HEK293 (cell line): ENCODE measurements at regions not wholly inside any gene's neighbourhood (a gene's known extent, or its start where the extent isn't known, plus 50 kb on each side); places are given as distances from the start of the nearest gene placed in this dataset.

Experiments
- CTCF ChIA-PET: fragments of 350-600 bp; formaldehyde crosslinking; extraction: SDS; loops from one replicate; lab custom pipeline; 2021; ENCODE audit warnings: antibody characterized with exemption; lab: Yijun Ruan, JAX
- POLR2A ChIA-PET: fragments of 300-600 bp; formaldehyde crosslinking; extraction: SDS; loops from one replicate; lab custom pipeline; 2020; ENCODE audit warnings: antibody characterized with exemption, inconsistent platforms; lab: Yijun Ruan, JAX
- H3K27ac ChIP-seq: fragments of 200-500 bp; sonication (Bioruptor generic); 2 replicates; pipeline ENCODE4 v1.5.1; 2014; ENCODE audit warnings: low read depth, low read length, control low read depth, inconsistent platforms; ENCODE audit errors: extremely low read depth
- H3K36me3 ChIP-seq, 2 experiments: fragments of 200-500 bp in 1 of 2; sonication (Bioruptor generic) in 1 of 2; 1 replicate in 1 of 2; 2 replicates in 1 of 2; pipeline ENCODE4 v1.5.1; 2014 to 2017; ENCODE audit warnings: inconsistent platforms in 2 of 2, low read length in 2 of 2; ENCODE audit not compliant: control insufficient read depth in 2 of 2, insufficient read depth in 1 of 2
- H3K4me1 ChIP-seq: fragments of 200-500 bp; sonication (Bioruptor generic); 2 replicates; pipeline ENCODE4 v1.5.1; 2014; ENCODE audit warnings: mild to moderate bottlenecking, low read length, inconsistent platforms; ENCODE audit not compliant: control insufficient read depth, insufficient read depth
- H3K4me3 ChIP-seq: 2 replicates; pipeline ENCODE4 v1.5.1; 2011; ENCODE audit warnings: low read depth, mild to moderate bottlenecking, control low read depth, low read length, moderate library complexity
- H3K9me3 ChIP-seq: fragments of 200-500 bp; sonication (Bioruptor generic); 2 replicates; pipeline ENCODE4 v1.5.1; 2014; ENCODE audit warnings: low read depth, low read length, inconsistent platforms; ENCODE audit not compliant: control insufficient read depth, insufficient read depth
- BCL11B ChIP-seq: fragments of 450-650 bp; formaldehyde crosslinking; IDR thresholded peaks from 2 replicates; pipeline ENCODE4 v1.5.1; 2016; ENCODE audit warnings: low read depth, missing biosample characterization, missing genetic modification characterization
- HOXA7 ChIP-seq: sonication (generic); formaldehyde crosslinking; IDR thresholded peaks from 2 replicates; pipeline ENCODE4 v1.8.1; 2022; ENCODE audit warnings: missing genetic modification reagents, borderline replicate concordance
- RBAK ChIP-seq: fragments of 450-650 bp; formaldehyde crosslinking; IDR thresholded peaks from 2 replicates; pipeline ENCODE4 v1.5.1; 2016; ENCODE audit warnings: missing biosample characterization, missing genetic modification characterization
- ZFHX2 ChIP-seq: fragments of 450-650 bp; formaldehyde crosslinking; conservative IDR thresholded peaks from 2 replicates; pipeline ENCODE4 v1.5.1; 2016; ENCODE audit warnings: missing biosample characterization, missing genetic modification characterization
- ZFP37 ChIP-seq: fragments of 450-650 bp; formaldehyde crosslinking; IDR thresholded peaks from 2 replicates; pipeline ENCODE4 v1.5.1; 2016; ENCODE audit warnings: missing biosample characterization, missing genetic modification characterization
- ZNF114 ChIP-seq: fragments of 450-650 bp; formaldehyde crosslinking; IDR thresholded peaks from 2 replicates; pipeline ENCODE4 v1.5.0; 2017; ENCODE audit warnings: missing biosample characterization, missing genetic modification characterization
- ZNF24 ChIP-seq: fragments of 450-650 bp; formaldehyde crosslinking; IDR thresholded peaks from 2 replicates; pipeline ENCODE4 v1.5.1; 2016; ENCODE audit warnings: missing biosample characterization, missing genetic modification characterization
- ZNF302 ChIP-seq: fragments of 450-650 bp; formaldehyde crosslinking; IDR thresholded peaks from 2 replicates; pipeline ENCODE4 v1.5.1; 2016; ENCODE audit warnings: missing biosample characterization, missing genetic modification characterization, low read depth
- ZNF324 ChIP-seq: fragments of 450-650 bp; formaldehyde crosslinking; IDR thresholded peaks from 2 replicates; pipeline ENCODE4 v1.5.1; 2016; ENCODE audit warnings: missing biosample characterization, missing genetic modification characterization
- ZNF335 ChIP-seq: fragments of 450-650 bp; formaldehyde crosslinking; conservative IDR thresholded peaks from 2 replicates; pipeline ENCODE4 v1.5.1; 2016; ENCODE audit warnings: missing biosample characterization, missing genetic modification characterization
- ZNF404 ChIP-seq: fragments of 450-650 bp; formaldehyde crosslinking; IDR thresholded peaks from 2 replicates; pipeline ENCODE4 v1.5.1; 2017; ENCODE audit warnings: missing biosample characterization, missing genetic modification characterization
- ZNF426 ChIP-seq: fragments of 450-650 bp; formaldehyde crosslinking; IDR thresholded peaks from 2 replicates; pipeline ENCODE4 v1.5.1; 2017; ENCODE audit warnings: missing biosample characterization, missing genetic modification characterization, mild to moderate bottlenecking, inconsistent platforms, moderate library complexity
- ZNF596 ChIP-seq: fragments of 450-650 bp; IDR thresholded peaks from 2 replicates; pipeline ENCODE4 v1.5.0; 2018; ENCODE audit warnings: missing biosample characterization, mild to moderate bottlenecking, missing genetic modification characterization, moderate library complexity
- ZNF610 ChIP-seq: fragments of 450-650 bp; formaldehyde crosslinking; IDR thresholded peaks from 2 replicates; pipeline ENCODE4 v1.5.1; 2016; ENCODE audit warnings: missing biosample characterization, missing genetic modification characterization, borderline replicate concordance
- ZNF624 ChIP-seq: fragments of 450-650 bp; formaldehyde crosslinking; IDR thresholded peaks from 2 replicates; pipeline ENCODE4 v1.5.1; 2017; ENCODE audit warnings: missing biosample characterization, missing genetic modification characterization
- ZNF664 ChIP-seq: fragments of 450-650 bp; formaldehyde crosslinking; IDR thresholded peaks from 2 replicates; pipeline ENCODE4 v1.5.1; 2016; ENCODE audit warnings: missing biosample characterization, missing genetic modification characterization
- ZNF701 ChIP-seq: fragments of 450-650 bp; formaldehyde crosslinking; IDR thresholded peaks from 2 replicates; pipeline ENCODE4 v1.5.1; 2016; ENCODE audit warnings: missing biosample characterization, missing genetic modification characterization
- ZNF76 ChIP-seq: fragments of 450-650 bp; formaldehyde crosslinking; IDR thresholded peaks from 2 replicates; pipeline ENCODE4; 2016; ENCODE audit warnings: low read depth, missing biosample characterization, missing genetic modification characterization, borderline replicate concordance
- ZNF785 ChIP-seq: fragments of 450-650 bp; formaldehyde crosslinking; IDR thresholded peaks from 2 replicates; pipeline ENCODE4 v1.5.1; 2016; ENCODE audit warnings: missing biosample characterization, missing genetic modification characterization
- ZNF792 ChIP-seq: fragments of 450-650 bp; formaldehyde crosslinking; IDR thresholded peaks from 2 replicates; pipeline ENCODE4 v1.5.1; 2016; ENCODE audit warnings: missing biosample characterization, missing genetic modification characterization
- ZNF830 ChIP-seq: fragments of 450-650 bp; IDR thresholded peaks from 2 replicates; pipeline ENCODE4 v1.5.0; 2018; ENCODE audit warnings: missing biosample characterization, missing genetic modification characterization, low read depth, mild to moderate bottlenecking, moderate library complexity
- ZSCAN16 ChIP-seq: fragments of 450-650 bp; formaldehyde crosslinking; IDR thresholded peaks from 2 replicates; pipeline ENCODE4 v1.5.1; 2016; ENCODE audit warnings: missing biosample characterization, missing genetic modification characterization
- TF ChIP-seq, protein P1 (sequence below): fragments of 450-650 bp; formaldehyde crosslinking; IDR thresholded peaks from 2 replicates; pipeline ENCODE4 v1.5.1; 2016; ENCODE audit warnings: missing biosample characterization, missing genetic modification characterization
- TF ChIP-seq, protein P2 (sequence below): fragments of 450-650 bp; formaldehyde crosslinking; IDR thresholded peaks from 2 replicates; pipeline ENCODE4 v1.5.1; 2017; ENCODE audit warnings: missing biosample characterization, missing genetic modification characterization
- TF ChIP-seq, protein P3 (sequence below): fragments of 450-650 bp; formaldehyde crosslinking; IDR thresholded peaks from 2 replicates; pipeline ENCODE4 v1.5.0; 2017; ENCODE audit warnings: missing biosample characterization, missing genetic modification characterization, borderline replicate concordance
- TF ChIP-seq, protein P4 (sequence below): fragments of 450-650 bp; formaldehyde crosslinking; IDR thresholded peaks from 2 replicates; pipeline ENCODE4 v1.5.1; 2016; ENCODE audit warnings: missing biosample characterization, missing genetic modification characterization

DNA sequence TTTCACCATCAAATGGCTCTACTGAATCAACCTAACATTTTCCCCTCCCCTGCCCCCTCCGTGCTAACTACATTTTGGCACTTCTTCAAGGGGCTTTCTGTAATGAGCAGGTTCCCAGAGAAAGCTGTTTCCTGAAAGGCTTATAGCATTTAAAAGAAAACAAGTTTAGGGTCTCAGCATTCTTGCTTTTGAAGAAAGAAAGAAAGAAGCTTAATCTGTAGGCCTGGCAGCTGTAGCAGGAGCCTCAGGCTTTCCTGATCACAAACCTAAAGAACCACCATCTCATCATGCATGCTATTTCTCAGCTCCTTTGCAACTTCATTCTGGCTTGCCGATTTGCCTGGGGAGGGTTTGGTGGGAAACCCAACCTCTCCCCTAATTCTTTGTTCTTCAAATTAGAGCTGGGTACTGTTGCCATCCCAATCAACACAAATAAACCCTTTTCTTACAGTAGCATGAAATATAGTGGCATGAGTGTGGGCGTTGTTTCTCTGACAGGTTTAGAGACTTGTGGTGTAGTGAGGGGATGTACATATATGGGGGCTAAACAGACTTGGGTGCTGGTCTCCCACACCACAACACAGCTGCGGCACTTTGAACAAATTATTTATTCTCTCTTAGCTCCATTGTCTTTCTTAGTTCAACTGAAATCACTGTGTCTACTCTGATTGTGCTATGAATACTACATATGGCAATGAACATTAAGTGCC, 160.5 kb upstream of the TNC start:
- Histone ChIP-seq H3K4me1 (no peaks in the 10 kb centered on the region), H3K9me3 (no peaks in the 10 kb centered on the region), H3K4me3 (no peak overlapping the region), H3K36me3 (no peaks in the 10 kb centered on the region), H3K27ac (no peak overlapping the region)
- POLR2A ChIA-PET = no interaction called here
- TF ChIP-seq ZNF114 = no peak
- no peak for TF ChIP-seq ZNF792 (tag by site-specific recombination)
- no peak for TF ChIP-seq ZFHX2 (tag by site-specific recombination)
- TF ChIP-seq ZNF302 (tag by site-specific recombination) = no peak
- no peak for TF ChIP-seq ZNF785 (tag by site-specific recombination)
- TF ChIP-seq ZNF664 = no peak
- no peak for TF ChIP-seq ZNF24 (tag by site-specific recombination)
- no peak for TF ChIP-seq ZSCAN16 (tag by site-specific recombination)
- TF ChIP-seq, protein P1, sequence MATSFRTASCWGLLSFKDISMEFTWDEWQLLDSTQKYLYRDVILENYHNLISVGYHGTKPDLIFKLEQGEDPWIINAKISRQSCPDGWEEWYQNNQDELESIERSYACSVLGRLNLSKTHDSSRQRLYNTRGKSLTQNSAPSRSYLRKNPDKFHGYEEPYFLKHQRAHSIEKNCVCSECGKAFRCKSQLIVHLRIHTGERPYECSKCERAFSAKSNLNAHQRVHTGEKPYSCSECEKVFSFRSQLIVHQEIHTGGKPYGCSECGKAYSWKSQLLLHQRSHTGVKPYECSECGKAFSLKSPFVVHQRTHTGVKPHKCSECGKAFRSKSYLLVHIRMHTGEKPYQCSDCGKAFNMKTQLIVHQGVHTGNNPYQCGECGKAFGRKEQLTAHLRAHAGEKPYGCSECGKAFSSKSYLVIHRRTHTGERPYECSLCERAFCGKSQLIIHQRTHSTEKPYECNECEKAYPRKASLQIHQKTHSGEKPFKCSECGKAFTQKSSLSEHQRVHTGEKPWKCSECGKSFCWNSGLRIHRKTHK (tag by site-specific recombination) = no peak
- TF ChIP-seq ZNF426 = no peak
- no peak for TF ChIP-seq ZFP37 (tag by site-specific recombination)
- TF ChIP-seq, protein P2, sequence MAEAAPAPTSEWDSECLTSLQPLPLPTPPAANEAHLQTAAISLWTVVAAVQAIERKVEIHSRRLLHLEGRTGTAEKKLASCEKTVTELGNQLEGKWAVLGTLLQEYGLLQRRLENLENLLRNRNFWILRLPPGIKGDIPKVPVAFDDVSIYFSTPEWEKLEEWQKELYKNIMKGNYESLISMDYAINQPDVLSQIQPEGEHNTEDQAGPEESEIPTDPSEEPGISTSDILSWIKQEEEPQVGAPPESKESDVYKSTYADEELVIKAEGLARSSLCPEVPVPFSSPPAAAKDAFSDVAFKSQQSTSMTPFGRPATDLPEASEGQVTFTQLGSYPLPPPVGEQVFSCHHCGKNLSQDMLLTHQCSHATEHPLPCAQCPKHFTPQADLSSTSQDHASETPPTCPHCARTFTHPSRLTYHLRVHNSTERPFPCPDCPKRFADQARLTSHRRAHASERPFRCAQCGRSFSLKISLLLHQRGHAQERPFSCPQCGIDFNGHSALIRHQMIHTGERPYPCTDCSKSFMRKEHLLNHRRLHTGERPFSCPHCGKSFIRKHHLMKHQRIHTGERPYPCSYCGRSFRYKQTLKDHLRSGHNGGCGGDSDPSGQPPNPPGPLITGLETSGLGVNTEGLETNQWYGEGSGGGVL (tag by site-specific recombination) = no peak
- CTCF ChIA-PET = no interaction called here

DNA sequence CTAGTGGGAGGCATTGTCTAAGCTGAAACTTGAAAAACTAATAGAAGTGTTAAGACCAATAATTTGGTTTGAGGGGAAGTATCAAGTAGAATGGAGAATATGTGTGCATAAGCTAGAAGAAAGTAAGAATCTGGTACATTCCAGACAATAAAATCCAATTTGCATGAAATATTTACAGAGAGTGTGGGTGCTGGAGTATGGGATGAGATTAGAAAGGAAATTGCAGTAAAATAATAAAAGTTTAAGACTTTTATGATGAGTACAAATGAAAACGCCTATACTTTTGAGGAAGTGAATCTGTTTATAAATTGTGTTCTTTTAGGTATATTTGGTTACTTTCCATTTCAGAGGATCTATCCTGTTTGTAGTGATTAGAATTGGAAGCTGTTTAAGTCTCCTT, 165.4 kb upstream of the TNC start:
- POLR2A ChIA-PET = interaction anchor here (1.0 kb wide), 1 partner anchor 18 kb away, joined by 5 read pairs; no protein-coding TSS in a partner anchor
- no peak overlapping the region for H3K27ac ChIP-seq
- no peak for TF ChIP-seq ZNF404 (tag by site-specific recombination)
- no peak for TF ChIP-seq ZNF76 (tag by site-specific recombination)
- no peak for TF ChIP-seq ZNF830 (tag by site-specific recombination)
- TF ChIP-seq BCL11B = no peak
- no peak for TF ChIP-seq HOXA7
- no peak for TF ChIP-seq ZNF624
- TF ChIP-seq ZNF335 = no peak
- TF ChIP-seq, all 188 proteins: peak for 0
- no peaks in the 10 kb centered on the region for H3K36me3 ChIP-seq
- H3K4me3 ChIP-seq = no peak overlapping the region
- CTCF ChIA-PET = interaction anchor here (1.0 kb wide), 1 partner anchor 310 kb away, joined by 3 read pairs; no protein-coding TSS in a partner anchor
- no peaks in the 10 kb centered on the region for H3K9me3 ChIP-seq
- no peaks in the 10 kb centered on the region for H3K4me1 ChIP-seq

DNA sequence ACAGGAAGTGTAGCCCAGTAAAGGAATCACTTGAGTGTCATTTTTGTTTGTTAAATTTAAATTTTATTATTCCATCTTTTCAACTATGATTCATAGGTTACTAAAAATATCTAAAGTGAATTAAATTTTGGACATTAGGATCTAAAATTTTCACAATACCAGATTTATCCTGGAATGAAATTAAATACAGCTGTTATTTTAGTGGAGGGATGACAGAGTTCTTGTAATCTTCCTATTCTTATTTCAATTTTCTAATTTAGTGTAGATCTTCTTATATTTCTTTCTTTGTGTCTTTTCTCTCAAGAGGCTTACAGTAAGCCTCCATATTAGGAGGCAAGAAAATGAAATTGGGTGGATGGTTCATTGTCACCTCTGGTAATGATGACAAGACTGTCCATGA, 167.9 kb upstream of the TNC start:
- H3K4me1 ChIP-seq = no peaks in the 10 kb centered on the region
- no peaks in the 10 kb centered on the region for H3K36me3 ChIP-seq
- TF ChIP-seq ZNF596 (tag by site-specific recombination) = no peak
- TF ChIP-seq ZNF701 = no peak
- TF ChIP-seq, protein P3, sequence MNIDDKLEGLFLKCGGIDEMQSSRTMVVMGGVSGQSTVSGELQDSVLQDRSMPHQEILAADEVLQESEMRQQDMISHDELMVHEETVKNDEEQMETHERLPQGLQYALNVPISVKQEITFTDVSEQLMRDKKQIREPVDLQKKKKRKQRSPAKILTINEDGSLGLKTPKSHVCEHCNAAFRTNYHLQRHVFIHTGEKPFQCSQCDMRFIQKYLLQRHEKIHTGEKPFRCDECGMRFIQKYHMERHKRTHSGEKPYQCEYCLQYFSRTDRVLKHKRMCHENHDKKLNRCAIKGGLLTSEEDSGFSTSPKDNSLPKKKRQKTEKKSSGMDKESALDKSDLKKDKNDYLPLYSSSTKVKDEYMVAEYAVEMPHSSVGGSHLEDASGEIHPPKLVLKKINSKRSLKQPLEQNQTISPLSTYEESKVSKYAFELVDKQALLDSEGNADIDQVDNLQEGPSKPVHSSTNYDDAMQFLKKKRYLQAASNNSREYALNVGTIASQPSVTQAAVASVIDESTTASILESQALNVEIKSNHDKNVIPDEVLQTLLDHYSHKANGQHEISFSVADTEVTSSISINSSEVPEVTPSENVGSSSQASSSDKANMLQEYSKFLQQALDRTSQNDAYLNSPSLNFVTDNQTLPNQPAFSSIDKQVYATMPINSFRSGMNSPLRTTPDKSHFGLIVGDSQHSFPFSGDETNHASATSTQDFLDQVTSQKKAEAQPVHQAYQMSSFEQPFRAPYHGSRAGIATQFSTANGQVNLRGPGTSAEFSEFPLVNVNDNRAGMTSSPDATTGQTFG (tag by site-specific recombination) = no peak
- TF ChIP-seq ZNF610 (tag by site-specific recombination) = no peak
- TF ChIP-seq, protein P4, sequence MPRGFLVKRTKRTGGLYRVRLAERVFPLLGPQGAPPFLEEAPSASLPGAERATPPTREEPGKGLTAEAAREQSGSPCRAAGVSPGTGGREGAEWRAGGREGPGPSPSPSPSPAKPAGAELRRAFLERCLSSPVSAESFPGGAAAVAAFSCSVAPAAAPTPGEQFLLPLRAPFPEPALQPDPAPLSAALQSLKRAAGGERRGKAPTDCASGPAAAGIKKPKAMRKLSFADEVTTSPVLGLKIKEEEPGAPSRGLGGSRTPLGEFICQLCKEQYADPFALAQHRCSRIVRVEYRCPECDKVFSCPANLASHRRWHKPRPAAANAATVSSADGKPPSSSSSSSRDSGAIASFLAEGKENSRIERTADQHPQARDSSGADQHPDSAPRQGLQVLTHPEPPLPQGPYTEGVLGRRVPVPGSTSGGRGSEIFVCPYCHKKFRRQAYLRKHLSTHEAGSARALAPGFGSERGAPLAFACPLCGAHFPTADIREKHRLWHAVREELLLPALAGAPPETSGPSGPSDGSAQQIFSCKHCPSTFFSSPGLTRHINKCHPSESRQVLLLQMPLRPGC = no peak
- no peak for TF ChIP-seq RBAK (tag by site-specific recombination)
- no peak for TF ChIP-seq ZNF324 (tag by site-specific recombination)
- POLR2A ChIA-PET = no interaction called here
- CTCF ChIA-PET = interaction anchor here (0.7 kb wide), 1 partner anchor 355 kb away, joined by 4 read pairs; no protein-coding TSS in a partner anchor
- no peaks in the 10 kb centered on the region for H3K9me3 ChIP-seq
- no peak overlapping the region for H3K27ac ChIP-seq
- no peak overlapping the region for H3K4me3 ChIP-seq
